Hepatocyte (in vitro differentiated cells): ENCODE measurements at regions not wholly inside any gene's neighbourhood (a gene's known extent, or its start where the extent isn't known, plus 50 kb on each side); places are given as distances from the start of the nearest gene placed in this dataset.

ENCODE experiments used
- EZH2 ChIP-seq: fragments of 200-600 bp; sonication (generic); IDR thresholded peaks from 2 replicates; pipeline ENCODE4 v1.6.1; 2016; ENCODE audit warnings: antibody characterized with exemption, mild to moderate bottlenecking, borderline replicate concordance
- TF ChIP-seq, protein P1 (sequence below): fragments of 200-600 bp; sonication (generic); IDR thresholded peaks from 2 replicates; pipeline ENCODE4 v1.5.1; 2016; ENCODE audit warnings: antibody characterized with exemption, mild to moderate bottlenecking; ENCODE audit not compliant: poor library complexity

DNA sequence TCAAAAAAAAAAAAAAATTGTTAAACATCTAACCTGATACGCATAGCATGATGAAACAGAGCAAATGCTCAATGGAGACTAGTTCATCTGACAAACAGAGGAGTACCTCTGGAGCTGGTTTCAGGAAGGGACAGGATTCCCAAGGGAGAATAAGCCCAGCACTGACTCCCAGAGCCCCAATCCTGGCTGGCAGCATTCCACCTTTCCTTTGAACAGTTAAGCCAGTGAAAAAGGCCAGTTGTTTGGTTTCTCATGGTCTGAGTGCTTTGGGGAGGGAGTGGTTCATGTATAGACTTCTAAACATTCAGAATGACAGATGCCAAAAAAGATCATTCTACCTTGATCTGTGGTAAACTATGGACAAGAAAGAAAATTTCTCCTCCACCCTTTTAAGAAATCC lies 277.9 kb upstream of the RARB start:
- TF ChIP-seq, protein P1, sequence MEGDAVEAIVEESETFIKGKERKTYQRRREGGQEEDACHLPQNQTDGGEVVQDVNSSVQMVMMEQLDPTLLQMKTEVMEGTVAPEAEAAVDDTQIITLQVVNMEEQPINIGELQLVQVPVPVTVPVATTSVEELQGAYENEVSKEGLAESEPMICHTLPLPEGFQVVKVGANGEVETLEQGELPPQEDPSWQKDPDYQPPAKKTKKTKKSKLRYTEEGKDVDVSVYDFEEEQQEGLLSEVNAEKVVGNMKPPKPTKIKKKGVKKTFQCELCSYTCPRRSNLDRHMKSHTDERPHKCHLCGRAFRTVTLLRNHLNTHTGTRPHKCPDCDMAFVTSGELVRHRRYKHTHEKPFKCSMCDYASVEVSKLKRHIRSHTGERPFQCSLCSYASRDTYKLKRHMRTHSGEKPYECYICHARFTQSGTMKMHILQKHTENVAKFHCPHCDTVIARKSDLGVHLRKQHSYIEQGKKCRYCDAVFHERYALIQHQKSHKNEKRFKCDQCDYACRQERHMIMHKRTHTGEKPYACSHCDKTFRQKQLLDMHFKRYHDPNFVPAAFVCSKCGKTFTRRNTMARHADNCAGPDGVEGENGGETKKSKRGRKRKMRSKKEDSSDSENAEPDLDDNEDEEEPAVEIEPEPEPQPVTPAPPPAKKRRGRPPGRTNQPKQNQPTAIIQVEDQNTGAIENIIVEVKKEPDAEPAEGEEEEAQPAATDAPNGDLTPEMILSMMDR = no peak
- TF ChIP-seq EZH2 = no peak
